ENCODE measurements at regions not wholly inside any gene's neighbourhood (a gene's known extent, or its start where the extent isn't known, plus 50 kb on each side); places are given as distances from the start of the nearest gene placed in this dataset.

- TF ChIP-seq KDM5A (IDR thresholded peaks at IDR 0.05; ENCODE audit: low read length) (no peak), CHD2 (IDR thresholded peaks at IDR 0.05; ENCODE audit: low read length) (no peak), TCF12 (IDR thresholded peaks at IDR 0.05; ENCODE audit: low read depth, low read length) (no peak)
These were observed 660.1 kb upstream of the SGO1 start (continued) for GRCh38 chr3:20846066-20846465.
